Breast epithelium (tissue), 3 donors: ENCODE measurements at regions not wholly inside any gene's neighbourhood (a gene's known extent, or its start where the extent isn't known, plus 50 kb on each side); places are given as distances from the start of the nearest gene placed in this dataset.

Experiments used
- POLR2A ChIP-seq: fragments of 450-650 bp; IDR thresholded peaks from one replicate; pipeline ENCODE4 v1.6.1; 2016; ENCODE audit warnings: antibody characterized with exemption, mild to moderate bottlenecking, moderate library complexity
- POLR2AphosphoS5 ChIP-seq, 3 donors: sonication (generic); formaldehyde crosslinking; IDR thresholded peaks; one replicate each; pipeline ENCODE4 v1.6.1; 2017; ENCODE audit warnings: antibody characterized with exemption in 3 of 3
- TF ChIP-seq, protein P1 (sequence below), 3 donors: fragments of 450-650 bp; IDR thresholded peaks; one replicate each; pipeline ENCODE4 v1.5.1; 2016 to 2017; ENCODE audit warnings: antibody characterized with exemption in 3 of 3, mild to moderate bottlenecking in 3 of 3, moderate library complexity in 3 of 3

DNA sequence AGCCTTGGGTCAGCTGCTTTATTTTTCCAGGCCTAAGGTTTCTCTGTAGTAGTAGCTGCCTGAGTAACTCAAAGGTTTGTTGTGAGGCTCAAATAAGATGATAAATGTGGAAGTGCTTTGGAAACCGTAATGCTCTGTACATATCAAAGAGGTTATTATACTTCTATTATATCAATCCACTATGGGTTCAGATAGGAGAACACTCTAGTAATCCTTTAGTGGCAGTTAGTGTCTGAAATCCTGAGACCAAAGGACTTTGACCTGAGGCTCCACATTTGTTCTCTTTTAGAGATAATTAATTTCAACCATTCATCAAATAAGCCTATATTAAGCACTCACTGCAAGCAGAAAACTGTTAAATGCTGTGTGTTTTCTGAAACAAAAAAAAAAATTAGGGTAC, 128.6 kb upstream of the BCL6 start:
- TF ChIP-seq, protein P1, sequence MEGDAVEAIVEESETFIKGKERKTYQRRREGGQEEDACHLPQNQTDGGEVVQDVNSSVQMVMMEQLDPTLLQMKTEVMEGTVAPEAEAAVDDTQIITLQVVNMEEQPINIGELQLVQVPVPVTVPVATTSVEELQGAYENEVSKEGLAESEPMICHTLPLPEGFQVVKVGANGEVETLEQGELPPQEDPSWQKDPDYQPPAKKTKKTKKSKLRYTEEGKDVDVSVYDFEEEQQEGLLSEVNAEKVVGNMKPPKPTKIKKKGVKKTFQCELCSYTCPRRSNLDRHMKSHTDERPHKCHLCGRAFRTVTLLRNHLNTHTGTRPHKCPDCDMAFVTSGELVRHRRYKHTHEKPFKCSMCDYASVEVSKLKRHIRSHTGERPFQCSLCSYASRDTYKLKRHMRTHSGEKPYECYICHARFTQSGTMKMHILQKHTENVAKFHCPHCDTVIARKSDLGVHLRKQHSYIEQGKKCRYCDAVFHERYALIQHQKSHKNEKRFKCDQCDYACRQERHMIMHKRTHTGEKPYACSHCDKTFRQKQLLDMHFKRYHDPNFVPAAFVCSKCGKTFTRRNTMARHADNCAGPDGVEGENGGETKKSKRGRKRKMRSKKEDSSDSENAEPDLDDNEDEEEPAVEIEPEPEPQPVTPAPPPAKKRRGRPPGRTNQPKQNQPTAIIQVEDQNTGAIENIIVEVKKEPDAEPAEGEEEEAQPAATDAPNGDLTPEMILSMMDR (IDR thresholded peaks at IDR 0.05) = no peak
- TF ChIP-seq POLR2AphosphoS5 (IDR thresholded peaks at IDR 0.05) = no peak
- TF ChIP-seq POLR2A = no peak
